SU-DHL-6 (cell line): ENCODE measurements at regions not wholly inside any gene's neighbourhood (a gene's known extent, or its start where the extent isn't known, plus 50 kb on each side); places are given as distances from the start of the nearest gene placed in this dataset.
A peak's percentile ranks its signal among the peaks of the same experiment; 100 is the strongest.

ENCODE experiments used
- H2AFZ ChIP-seq: fragments of 200-600 bp; sonication (generic); 2 replicates; pipeline ENCODE4 v1.6.1; 2014; ENCODE audit warnings: low read depth, mild to moderate bottlenecking, moderate library complexity, mixed read lengths, antibody characterized with exemption, low read length; ENCODE audit not compliant: severe bottlenecking
- H3F3A ChIP-seq: fragments of 200-600 bp; shearing (Covaris generic); 2 replicates; pipeline ENCODE4 v1.6.0; 2016; ENCODE audit warnings: antibody characterized with exemption, mild to moderate bottlenecking; ENCODE audit not compliant: insufficient read depth
- H3K27ac ChIP-seq: fragments of 200-600 bp; sonication (generic); 2 replicates; pipeline ENCODE4 v1.5.1; 2016; ENCODE audit warnings: low read depth, mild to moderate bottlenecking, low read length, moderate library complexity, mixed read lengths
- H3K27me3 ChIP-seq: fragments of 200-600 bp; sonication (generic), shearing (Covaris generic); 2 replicates; pipeline ENCODE4 v1.6.0; 2014; ENCODE audit warnings: mild to moderate bottlenecking, low read length
- H3K36me3 ChIP-seq: fragments of 200-600 bp; sonication (generic); 2 replicates; pipeline ENCODE4 v1.6.1; 2014; ENCODE audit warnings: mild to moderate bottlenecking, low read length, mixed read lengths
- H3K4me2 ChIP-seq: fragments of 300-600, 200-600 bp; shearing (Covaris generic), sonication (generic); 2 replicates; pipeline ENCODE4 v1.6.0; 2014; ENCODE audit warnings: low read length, low read depth, mild to moderate bottlenecking; ENCODE audit not compliant: poor library complexity, severe bottlenecking
- H3K4me3 ChIP-seq: fragments of 200-600 bp; sonication (generic); 2 replicates; pipeline ENCODE4 v1.5.1; 2014; ENCODE audit warnings: antibody characterized with exemption, low read length, mild to moderate bottlenecking, mixed read lengths; ENCODE audit not compliant: insufficient read depth, poor library complexity, severe bottlenecking
- H3K79me2 ChIP-seq: fragments of 200-600 bp; sonication (generic); 2 replicates; pipeline ENCODE4 v1.6.1; 2014; ENCODE audit warnings: mild to moderate bottlenecking, low read length, moderate library complexity; ENCODE audit not compliant: insufficient read depth
- H3K9ac ChIP-seq: fragments of 200-600 bp; sonication (generic); 2 replicates; pipeline ENCODE4 v1.7.0; 2014; ENCODE audit warnings: mild to moderate bottlenecking, low read length
- H3K9me2 ChIP-seq: fragments of 200-600 bp; sonication (generic); replicated peaks from 2 replicates; pipeline ENCODE4 v1.6.1; 2014; ENCODE audit warnings: low read length; ENCODE audit not compliant: insufficient read depth
- H3K9me3 ChIP-seq: fragments of 200-600 bp; sonication (generic); 2 replicates; pipeline ENCODE4 v1.6.1; 2014; ENCODE audit warnings: low read length, mixed read lengths; ENCODE audit not compliant: insufficient read depth
- H4K20me1 ChIP-seq: fragments of 200-600 bp; sonication (generic); 2 replicates; pipeline ENCODE4 v1.6.1; 2014; ENCODE audit warnings: low read depth, mild to moderate bottlenecking, antibody characterized with exemption, low read length, moderate library complexity, mixed read lengths
- CTCF ChIP-seq: fragments of 200-600 bp; sonication (generic); IDR thresholded peaks from one replicate; pipeline ENCODE4 v1.5.1; 2017; ENCODE audit warnings: antibody characterized with exemption, mild to moderate bottlenecking, low read length, moderate library complexity; ENCODE audit not compliant: insufficient read depth, poor library complexity, severe bottlenecking
- EZH2phosphoT487 ChIP-seq: fragments of 200-600 bp; sonication (generic), shearing (Covaris generic); conservative IDR thresholded peaks from 2 replicates; pipeline ENCODE4 v1.6.1; 2018; ENCODE audit warnings: mild to moderate bottlenecking, antibody characterized with exemption, low read length, moderate library complexity, mixed read lengths

GRCh38 chr2:88842656-88843460, 151.4 kb downstream of the RPIA start:
- Histone ChIP-seq H3K27me3 (no peaks in the 10 kb centered on the region), H3K36me3 (no peaks in the 10 kb centered on the region), H3K79me2 (peaks cover 31% of the 10 kb centered on the region; the same call in 1 of the 2 replicates), H3F3A (peaks cover 72% of the 10 kb centered on the region), H2AFZ (no peak overlapping the region), H3K9me2 (no peaks in the 10 kb centered on the region), H3K4me3 (no peak overlapping the region), H3K9me3 (no peaks in the 10 kb centered on the region), H3K9ac (peak overlapping the region; percentile 61), H3K27ac (peak overlapping the region; percentile 100), H4K20me1 (no peaks in the 10 kb centered on the region), H3K4me2 (peak overlapping the region; percentile 73)
- TF ChIP-seq CTCF (no peak), EZH2phosphoT487 (no peak)

GRCh38 chr2:88843651-88844050, 152.2 kb downstream of the RPIA start:
- H3K4me3 ChIP-seq = no peak overlapping the region
- H3F3A ChIP-seq = peaks cover 67% of the 10 kb centered on the region
- H3K27ac ChIP-seq = peak overlapping the region; percentile 100

GRCh38 chr2:88844960-88845359, 153.5 kb downstream of the RPIA start:
- Histone ChIP-seq H3K9me2 (no peaks in the 10 kb centered on the region), H3K36me3 (no peaks in the 10 kb centered on the region), H3K9me3 (no peaks in the 10 kb centered on the region), H2AFZ (no peak overlapping the region), H3F3A (peaks cover 60% of the 10 kb centered on the region), H3K27ac (peak overlapping the region; percentile 100), H3K79me2 (peaks cover 39% of the 10 kb centered on the region; the same call in 1 of the 2 replicates), H4K20me1 (no peaks in the 10 kb centered on the region), H3K9ac (peak overlapping the region; percentile 61), H3K4me2 (peak overlapping the region; percentile 73), H3K27me3 (no peaks in the 10 kb centered on the region), H3K4me3 (peak overlapping the region; percentile 11)
- TF ChIP-seq EZH2phosphoT487 = no peak
- TF ChIP-seq CTCF = no peak

More at GRCh38 chr2:88843651-88844050, 152.2 kb downstream of the RPIA start:
- H3K9ac ChIP-seq = peak overlapping the region; percentile 61
- TF ChIP-seq CTCF (no peak), EZH2phosphoT487 (no peak)
- H3K9me3 ChIP-seq = no peaks in the 10 kb centered on the region
- H3K79me2 ChIP-seq = peaks cover 37% of the 10 kb centered on the region; the same call in 1 of the 2 replicates
- H3K27me3 ChIP-seq = no peaks in the 10 kb centered on the region
- no peaks in the 10 kb centered on the region for H4K20me1 ChIP-seq
- H3K4me2 ChIP-seq = peak overlapping the region; percentile 73
- H3K9me2 ChIP-seq = no peaks in the 10 kb centered on the region
- H3K36me3 ChIP-seq = no peaks in the 10 kb centered on the region
- no peak overlapping the region for H2AFZ ChIP-seq
